Nucleus accumbens (tissue), 56 donors: ENCODE measurements at regions not wholly inside any gene's neighbourhood (a gene's known extent, or its start where the extent isn't known, plus 50 kb on each side); places are given as distances from the start of the nearest gene placed in this dataset.

Experiments used
- DNase-seq, 56 donors: peaks; one replicate each; lab custom pipeline; 2025; lab: John Stamatoyannopoulos, UW

- DNase-seq = no peak
These were observed 118.8 kb upstream of the SPATA13 start for GRCh38 chr13:24041651-24042225.

DNA sequence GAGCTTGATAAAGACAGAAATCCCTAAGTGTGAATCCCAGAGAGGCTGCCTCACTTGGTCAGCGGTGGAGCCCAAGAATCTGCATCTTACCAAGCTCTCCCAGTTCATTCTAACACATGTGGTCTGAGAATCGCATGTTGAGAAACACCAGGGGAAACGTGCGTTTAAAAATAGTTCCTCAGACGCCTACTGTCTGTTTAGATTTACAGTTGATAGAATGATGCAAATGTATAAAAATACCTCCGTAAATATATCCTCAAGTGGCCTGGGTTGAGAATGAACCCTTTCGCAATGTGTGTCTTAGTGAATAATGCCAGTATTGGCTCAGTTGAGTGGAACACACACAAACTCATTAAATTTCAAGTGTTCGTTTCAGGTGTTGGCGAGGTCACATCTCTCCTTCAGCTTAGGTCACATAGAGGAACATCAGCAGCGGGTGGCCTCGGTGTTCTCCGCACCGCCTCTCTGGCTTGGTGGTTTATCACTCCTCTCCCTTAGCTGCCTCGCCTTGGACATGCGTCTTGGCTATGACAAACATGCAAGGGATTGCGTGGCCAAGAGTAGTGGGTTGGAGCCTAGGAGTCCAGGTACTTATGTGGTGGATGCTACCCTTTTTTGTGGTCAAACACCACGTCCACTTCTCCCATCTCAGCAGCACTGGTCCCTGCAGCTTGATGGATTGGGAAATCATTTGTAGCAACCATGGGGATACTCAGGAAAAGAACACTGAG lies 117.6 kb upstream of the SPATA13 start:
- DNase-seq = no peak

GRCh38 chr13:24043590-24044350 lies 116.8 kb upstream of the SPATA13 start:
- DNase-seq = no peak

- no peak for DNase-seq
These were observed 114.9 kb upstream of the SPATA13 start for GRCh38 chr13:24045597-24045996.

GRCh38 chr13:24050292-24050711 lies 110.2 kb upstream of the SPATA13 start:
- DNase-seq = peak in 44 of 56 donors; percentile 26 to 83 (median 58)

DNA sequence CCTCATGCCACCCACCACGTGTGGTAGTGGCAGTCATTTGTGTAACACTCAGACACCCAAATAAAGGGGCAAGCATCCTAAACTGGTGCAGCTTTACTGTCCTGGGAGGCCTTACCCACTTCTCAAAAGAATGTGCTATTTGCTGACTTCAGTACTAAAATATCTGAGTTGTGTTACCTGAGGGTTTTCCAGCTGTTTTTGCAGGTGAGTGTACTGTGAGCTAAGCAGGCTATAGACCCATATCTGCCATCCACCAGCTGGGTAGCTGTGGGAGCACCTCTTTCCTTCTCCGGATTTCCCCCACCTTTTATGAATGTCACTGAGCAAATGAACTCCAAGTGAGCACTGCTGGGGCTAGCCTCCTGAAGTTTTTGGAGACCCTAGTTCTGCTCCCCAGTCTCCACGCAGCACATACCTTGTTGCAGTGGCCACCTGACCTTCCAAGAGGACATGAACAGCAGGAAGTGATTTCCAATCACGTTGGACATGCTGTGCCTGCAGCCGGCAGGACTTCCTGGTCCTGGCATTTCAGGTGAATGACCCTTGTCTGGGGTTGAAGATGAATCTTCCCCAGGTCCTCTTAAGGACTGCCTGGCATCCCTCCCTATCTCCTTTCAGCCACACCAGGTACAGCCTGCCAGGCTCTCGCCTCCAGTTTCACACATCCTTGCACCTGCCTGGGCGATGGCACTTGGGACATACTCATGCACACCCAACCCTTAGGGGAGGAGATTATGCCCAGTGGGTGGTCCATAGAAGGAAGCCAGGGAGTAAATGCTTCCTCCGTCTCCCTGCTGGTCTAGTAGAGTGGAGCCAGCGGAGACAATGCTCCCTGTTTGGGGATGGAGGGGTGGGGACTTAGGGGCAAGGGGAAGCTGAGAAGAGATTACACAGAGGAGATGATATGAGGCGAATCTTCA lies 109.5 kb upstream of the SPATA13 start:
- DNase-seq = no peak

DNA sequence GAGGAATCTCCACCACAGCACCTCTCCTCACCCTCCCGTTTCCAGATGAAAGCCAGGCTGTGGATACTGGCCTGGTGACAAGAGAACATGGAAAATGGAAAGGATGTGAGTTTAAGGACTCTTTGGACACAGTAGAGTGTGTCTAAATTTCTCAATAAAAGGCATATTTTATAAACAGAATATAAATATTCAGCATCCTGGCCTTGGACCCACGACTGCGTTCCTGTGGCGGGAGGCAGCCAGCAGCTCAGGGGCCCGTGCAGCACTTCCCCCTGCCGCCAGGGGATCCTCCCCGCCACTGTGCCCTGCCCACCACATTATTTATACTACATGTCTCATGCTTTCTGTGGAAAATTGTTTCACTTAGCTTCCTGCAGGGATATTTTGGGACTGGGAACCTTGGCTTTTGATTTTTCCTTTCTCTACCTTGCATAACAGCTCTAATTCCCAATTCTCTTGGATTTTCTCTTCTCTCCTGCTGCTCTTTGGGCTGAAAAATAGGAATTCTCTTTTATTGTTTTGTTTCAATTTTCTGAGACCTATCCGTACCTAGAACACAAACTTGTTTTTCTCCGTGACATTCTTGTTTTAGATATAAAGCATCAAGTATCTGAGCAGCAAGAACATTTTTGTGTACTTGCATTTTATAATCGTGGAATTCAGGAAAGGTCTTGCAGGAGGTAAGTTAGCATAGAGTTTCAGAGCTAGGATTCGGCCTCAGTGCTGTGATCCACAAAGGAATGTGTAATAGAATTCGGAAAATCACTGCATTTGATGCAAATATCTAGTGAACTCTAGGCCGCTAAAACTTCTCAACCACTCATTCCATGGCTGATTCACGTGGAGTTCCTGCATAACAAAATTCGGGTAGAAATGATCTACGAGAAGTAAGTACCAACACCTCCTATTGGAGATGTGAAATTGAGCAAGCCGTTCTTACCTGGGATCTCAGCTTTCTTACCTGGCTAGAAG lies 107.7 kb upstream of the SPATA13 start:
- DNase-seq = peak in 4 of 56 donors; percentile 15 to 57 (median 29)

GRCh38 chr13:24053519-24054251 lies 106.8 kb upstream of the SPATA13 start:
- DNase-seq = peak in 48 of 56 donors; percentile 21 to 82 (median 57)

DNA sequence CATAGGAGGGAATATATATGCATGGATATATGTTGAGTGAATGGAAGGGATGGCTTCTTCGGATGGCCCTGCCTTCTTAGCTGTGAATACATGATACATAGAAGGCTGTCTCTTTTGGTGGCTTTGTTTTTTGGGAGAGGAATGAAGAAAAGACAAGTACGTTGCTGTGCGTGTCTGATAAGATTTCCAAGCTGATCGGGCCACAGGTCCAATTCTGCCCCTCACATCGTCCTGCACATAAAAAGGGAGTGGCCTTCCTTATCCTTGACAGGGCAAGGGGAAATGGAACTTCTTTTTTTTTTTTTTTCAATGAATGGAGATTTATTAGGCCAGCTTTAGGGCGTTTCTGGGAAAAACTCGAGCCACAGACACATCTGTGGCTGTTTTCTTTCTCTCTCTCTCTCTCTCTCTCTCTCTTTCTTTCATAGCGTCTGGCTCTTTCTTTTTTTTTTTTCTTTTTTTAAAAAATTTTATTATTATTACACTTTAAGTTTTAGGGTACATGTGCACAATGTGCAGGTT lies 103.8 kb upstream of the SPATA13 start:
- no peak for DNase-seq

GRCh38 chr13:24060993-24061392 lies 99.5 kb upstream of the SPATA13 start:
- DNase-seq = no peak

- DNase-seq = peak in 13 of 56 donors; percentile 26 to 57 (median 37)
These were observed 97.1 kb upstream of the SPATA13 start for GRCh38 chr13:24063281-24063877.

GRCh38 chr13:24064371-24064770 lies 96.1 kb upstream of the SPATA13 start:
- no peak for DNase-seq

DNA sequence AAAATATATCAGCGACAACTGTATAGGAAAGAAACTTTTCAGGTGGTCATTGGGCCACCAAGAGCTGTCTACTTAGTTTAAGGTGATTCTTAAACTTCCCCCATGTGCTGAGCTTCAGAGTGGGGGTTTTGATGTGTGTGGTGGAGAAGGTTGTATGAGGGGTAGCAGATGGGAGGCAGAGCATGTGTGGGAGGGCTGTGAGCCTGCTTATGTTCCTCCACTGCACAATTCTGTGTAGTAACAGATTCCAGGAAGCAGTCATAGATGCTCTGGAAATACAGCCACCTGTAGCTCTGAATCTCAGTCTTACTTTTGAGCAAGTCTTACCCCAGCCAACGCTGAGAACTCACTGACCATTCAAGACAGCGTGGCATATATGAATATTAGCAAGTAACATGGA lies 95.3 kb upstream of the SPATA13 start:
- no peak for DNase-seq

DNA sequence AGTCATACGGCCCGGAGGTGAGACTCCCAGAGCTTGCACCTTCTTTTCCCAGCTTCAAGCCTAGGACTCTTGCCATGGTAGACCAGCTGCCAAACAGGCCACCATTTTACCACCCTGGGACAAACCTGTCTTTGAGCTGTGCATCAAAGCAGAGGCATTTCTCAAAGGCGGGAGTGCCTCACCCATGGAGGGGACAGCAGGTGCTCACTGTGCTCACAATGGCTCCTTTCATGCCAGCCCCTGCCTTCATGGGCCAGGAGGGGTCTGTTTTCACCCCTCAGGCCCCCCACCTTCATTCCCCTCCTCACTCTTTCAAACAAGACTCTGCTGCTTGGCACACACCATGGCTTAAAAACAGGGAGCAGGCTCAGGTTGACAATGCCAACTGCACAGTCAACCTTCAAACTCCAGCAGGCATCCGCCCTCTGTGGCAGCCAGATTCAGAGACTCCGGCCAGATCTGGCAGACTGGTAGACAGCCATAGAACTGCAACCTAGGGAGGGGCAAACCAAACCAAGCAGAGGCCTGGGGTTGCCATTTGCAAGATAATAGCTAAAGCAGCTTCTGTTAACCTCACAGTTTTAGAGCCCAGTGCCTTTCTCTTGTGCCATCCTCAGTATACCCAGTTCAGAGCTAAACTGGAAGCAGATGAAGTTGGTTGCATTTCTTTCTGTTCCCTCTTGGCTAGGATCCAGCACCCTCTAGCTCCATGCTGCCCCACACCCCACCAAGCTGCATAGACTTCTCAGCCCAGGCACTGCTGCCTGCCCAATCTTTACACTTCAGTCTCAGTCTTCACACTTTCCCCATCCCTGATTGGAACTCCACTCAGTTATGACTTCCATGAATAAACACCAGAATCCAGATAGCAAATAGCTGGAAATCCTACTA lies 93.9 kb upstream of the SPATA13 start:
- DNase-seq = peak in 1 of 56 donors; percentile 23

GRCh38 chr13:24068472-24068871 lies 92.0 kb upstream of the SPATA13 start:
- DNase-seq = no peak

GRCh38 chr13:24071016-24071415 lies 89.5 kb upstream of the SPATA13 start:
- DNase-seq = no peak
